GM18499 (cell line): ENCODE measurements at regions not wholly inside any gene's neighbourhood (a gene's known extent, or its start where the extent isn't known, plus 50 kb on each side); places are given as distances from the start of the nearest gene placed in this dataset.
A peak's percentile ranks its signal among the peaks of the same experiment; 100 is the strongest.

ENCODE experiments used
- ATAC-seq: cut with Tn5 transposase; IDR thresholded peaks from one replicate; pipeline ENCODE4 v1.9.1; 2021; ENCODE audit warnings: moderate number of reproducible peaks; ENCODE audit not compliant: insufficient read depth, unreplicated experiment

- no peak for ATAC-seq
These were observed 519.1 kb downstream of the IQCM start for GRCh38 chr4:149296503-149296902.

- no peak for ATAC-seq
These were observed 519.6 kb downstream of the IQCM start for GRCh38 chr4:149296084-149296483.

- ATAC-seq, result no peak
These were observed 521.0 kb downstream of the IQCM start for GRCh38 chr4:149294601-149295000.

GRCh38 chr4:149293046-149293649 is 522.5 kb downstream of the IQCM start:
- ATAC-seq, result no peak

DNA sequence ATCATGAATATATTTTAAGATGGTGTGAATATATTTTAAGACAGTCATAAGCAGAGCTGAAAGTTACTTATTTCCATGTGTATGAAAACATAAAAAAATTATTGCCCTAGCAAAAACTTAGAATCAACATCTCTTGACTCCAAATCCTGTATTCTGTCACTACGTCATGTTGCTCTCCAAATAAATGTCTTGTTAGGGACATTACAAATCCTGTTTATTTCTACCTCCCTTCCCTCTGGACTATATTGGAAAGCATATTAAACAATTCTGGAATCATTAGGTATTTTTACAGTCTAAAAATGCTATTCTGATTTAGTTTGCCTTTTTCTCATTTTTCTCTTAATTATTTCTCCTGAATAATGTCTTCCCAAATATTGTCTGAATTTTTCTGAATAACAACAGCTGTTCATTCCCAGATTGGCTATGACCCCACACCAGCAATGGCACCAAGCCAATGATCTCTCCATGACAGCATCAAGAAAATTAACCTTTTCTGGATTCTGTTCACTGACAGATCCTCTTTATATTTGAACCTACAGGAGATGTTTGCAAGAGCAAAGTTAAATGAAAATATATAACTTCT is 523.1 kb downstream of the IQCM start:
- ATAC-seq, result no peak

- no peak for ATAC-seq
These were observed 524.2 kb downstream of the IQCM start for GRCh38 chr4:149291463-149291862.

DNA sequence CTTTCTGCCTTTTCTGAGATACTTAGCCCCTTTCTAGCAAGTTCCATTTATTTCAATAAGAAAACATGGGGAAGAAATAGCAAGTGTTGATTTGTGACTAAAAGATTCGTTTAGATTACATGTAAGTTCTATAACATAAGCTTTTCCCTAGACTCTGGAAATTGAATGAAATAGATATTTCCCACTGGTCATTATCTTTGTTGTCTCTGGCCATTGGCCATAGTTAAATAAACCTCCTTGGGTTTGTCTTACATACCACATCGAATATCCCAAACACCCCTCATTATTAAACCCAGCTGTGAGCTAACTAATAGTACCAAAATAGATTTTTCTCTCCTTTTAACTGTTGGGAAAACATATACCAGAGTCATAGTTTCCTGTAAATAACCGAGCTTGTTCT is 534.8 kb downstream of the IQCM start:
- no peak for ATAC-seq

DNA sequence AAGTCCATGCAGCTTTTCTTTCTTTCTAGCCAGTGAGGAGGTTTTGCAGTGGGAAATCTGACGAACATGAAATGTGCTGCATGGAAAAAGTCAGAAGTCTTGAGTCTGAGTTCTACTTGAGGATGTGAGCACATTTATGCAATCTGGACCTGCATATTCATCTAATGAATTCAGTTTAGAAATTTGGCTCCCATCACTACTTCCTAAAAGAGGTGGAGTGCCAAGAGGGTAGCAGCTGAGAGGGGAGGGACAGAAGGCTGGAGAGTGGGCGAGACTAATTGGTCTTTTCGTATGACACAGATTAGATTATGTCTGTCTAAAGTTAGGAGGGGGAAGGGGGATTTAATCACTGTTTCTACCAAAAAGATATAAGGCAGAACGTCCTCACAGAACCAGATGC is 535.9 kb downstream of the IQCM start:
- ATAC-seq, result no peak

- no peak for ATAC-seq
These were observed 536.3 kb downstream of the IQCM start for GRCh38 chr4:149279331-149279730.

DNA sequence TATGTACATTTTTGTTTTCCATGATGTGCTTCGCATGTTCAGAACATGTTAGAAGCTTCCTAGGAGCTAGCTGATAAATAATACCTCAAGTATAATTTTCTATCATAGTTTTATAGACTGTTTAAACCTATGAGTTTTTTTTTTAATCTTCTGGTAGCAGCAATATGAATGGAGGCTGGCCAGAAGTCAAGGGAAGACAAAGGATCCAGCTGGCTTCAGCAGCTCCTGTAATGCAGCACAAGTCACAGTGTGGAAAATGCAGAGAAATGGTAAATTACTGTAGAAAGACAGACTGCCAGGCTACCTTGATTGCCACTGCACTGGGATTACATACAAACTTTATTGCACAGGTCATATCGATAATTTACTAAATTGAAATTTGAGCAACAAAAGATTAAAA is 537.9 kb downstream of the IQCM start:
- ATAC-seq, result no peak

GRCh38 chr4:149269835-149270234 is 545.8 kb downstream of the IQCM start:
- no peak for ATAC-seq

DNA sequence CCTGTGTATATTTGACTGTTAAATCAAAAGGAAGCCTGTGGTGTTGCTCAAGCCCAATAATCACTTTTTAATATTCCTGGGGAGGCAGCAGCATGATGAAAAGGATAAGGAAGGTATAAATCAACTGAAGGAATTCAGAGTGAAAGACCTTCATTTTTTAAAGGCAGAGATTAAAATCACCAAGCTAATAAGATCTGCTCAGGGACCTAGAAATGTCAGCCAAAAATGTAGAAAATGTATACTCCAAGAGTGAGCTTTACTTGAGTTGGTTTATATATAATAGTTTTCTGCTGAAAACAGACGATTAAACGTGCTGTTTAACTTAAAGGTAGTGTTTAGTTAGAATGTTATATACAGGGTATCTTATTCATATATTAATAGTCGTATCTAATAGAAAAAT is 549.3 kb downstream of the IQCM start:
- no peak for ATAC-seq

DNA sequence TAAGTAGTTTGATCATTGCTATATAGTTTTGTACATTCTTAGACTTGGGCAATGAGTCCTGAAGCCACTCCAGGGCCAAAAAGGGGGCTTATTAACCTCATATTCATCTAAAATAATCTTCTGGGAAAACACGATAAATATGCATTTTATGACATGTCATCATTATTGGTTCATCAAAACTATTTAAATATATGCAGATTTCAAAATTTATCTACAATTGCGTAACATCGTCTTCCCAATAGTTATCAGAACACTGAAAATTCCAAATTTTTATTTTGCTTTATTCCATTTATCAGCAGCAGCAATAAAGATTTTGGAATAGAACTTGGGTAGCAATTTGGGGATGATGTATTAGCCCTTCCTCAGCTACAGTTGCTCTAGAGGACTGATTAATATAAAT is 550.0 kb downstream of the IQCM start:
- ATAC-seq, result no peak

GRCh38 chr4:149264093-149264733 is 551.4 kb downstream of the IQCM start:
- peak; percentile 90 for ATAC-seq

DNA sequence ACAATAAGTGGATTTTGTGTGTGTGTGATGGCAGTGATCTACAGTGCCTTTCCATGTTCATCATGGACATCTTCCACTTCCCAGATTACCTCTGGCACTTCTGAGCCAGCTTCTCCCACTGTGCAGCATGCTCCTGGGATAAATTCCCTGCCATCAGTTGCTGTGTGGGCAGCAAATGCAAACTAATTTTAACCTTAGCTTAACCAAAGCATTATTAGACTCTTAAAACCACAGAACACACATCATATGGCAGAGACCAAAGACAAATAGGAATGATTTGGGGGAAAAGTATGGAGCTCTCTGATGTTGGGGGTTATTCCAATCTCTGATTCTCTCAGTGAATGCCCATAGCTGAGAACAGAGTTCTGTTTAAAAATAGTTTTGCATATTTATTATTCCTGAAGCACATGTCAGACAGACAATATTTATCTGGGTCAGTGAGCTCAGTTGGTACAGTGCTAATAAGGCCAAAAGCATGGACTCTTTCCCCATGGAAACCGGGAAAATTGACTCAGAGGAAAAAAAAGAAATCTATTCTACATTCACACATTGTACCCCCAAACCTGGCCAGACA is 567.4 kb downstream of the IQCM start:
- no peak for ATAC-seq

DNA sequence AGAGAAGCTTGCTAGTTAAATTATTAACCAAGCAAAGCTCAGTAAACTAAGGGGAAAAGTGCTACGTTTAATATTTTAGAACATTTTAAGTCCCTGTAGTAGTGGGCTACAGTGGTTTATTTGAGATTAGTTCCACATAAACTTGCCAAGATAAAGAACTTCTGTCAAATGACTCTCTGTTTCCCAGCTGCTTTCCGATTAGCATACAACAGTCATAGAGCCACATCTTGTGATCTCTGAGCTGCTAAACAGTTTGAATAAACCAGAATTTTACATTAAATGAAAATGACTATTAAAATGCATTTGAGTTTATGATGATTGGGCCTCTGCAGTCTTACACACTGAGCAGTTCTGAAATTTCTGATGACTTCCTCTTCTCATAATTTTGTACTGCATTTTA is 568.5 kb downstream of the IQCM start:
- no peak for ATAC-seq

GRCh38 chr4:149245333-149245732 is 570.3 kb downstream of the IQCM start:
- no peak for ATAC-seq

- ATAC-seq, result no peak
These were observed 577.5 kb downstream of the IQCM start for GRCh38 chr4:149238097-149238496.

- no peak for ATAC-seq
These were observed 580.8 kb downstream of the IQCM start for GRCh38 chr4:149234798-149235197.

- no peak for ATAC-seq
These were observed 592.0 kb downstream of the IQCM start for GRCh38 chr4:149223659-149224058.

DNA sequence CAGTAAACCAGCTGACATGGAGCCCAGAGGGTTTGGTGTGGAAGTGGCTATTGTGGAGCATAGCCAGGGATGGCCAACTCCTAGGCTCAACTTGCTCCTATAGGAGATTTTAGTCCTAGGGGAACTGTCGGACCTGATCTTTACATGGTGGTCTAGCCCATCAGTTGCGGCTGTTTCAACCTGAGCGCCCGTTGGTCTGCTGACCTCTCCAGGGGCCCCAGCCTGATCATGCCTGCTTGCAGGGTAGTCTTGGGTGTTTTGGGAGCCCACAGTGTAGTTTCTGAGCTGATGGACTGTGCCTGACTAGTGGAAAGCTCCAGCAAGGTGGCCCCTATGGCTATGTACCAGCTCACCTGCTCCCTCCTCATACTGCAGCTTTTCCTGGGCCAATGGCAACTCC is 597.0 kb downstream of the IQCM start:
- no peak for ATAC-seq

GRCh38 chr4:149214301-149214700 is 601.3 kb downstream of the IQCM start:
- ATAC-seq, result no peak
